ENCODE measurements at regions not wholly inside any gene's neighbourhood (a gene's known extent, or its start where the extent isn't known, plus 50 kb on each side); places are given as distances from the start of the nearest gene placed in this dataset.

- no peak for TF ChIP-seq POLR2A (IDR thresholded peaks at IDR 0.05)
- TF ChIP-seq CTCF (IDR thresholded peaks at IDR 0.05 in 8 of 11, conservative IDR thresholded peaks at IDR 0.05 in 3 of 11): no peak
These were observed 467.4 kb upstream of the CDH20 start for GRCh38 chr18:60865801-60866200.
